Omental fat pad (tissue), 3 donors: ENCODE measurements at regions not wholly inside any gene's neighbourhood (a gene's known extent, or its start where the extent isn't known, plus 50 kb on each side); places are given as distances from the start of the nearest gene placed in this dataset.

Source experiments
- ATAC-seq: fragments of 150-250 bp; one replicate; pipeline ENCODE4 v1.9.1; 2016; ENCODE audit warnings: mild to moderate bottlenecking, moderate library complexity; ENCODE audit not compliant: low FRiP score
- DNase-seq: peaks from one replicate; pipeline ENCODE4 v3.0.0-alpha.2; 2019; ENCODE audit warnings: low spot score
- TF ChIP-seq, protein P1 (sequence below), 3 donors: fragments of 450-650 bp; IDR thresholded peaks; one replicate each; pipeline ENCODE4 v1.5.1; 2016 to 2017; ENCODE audit warnings: antibody characterized with exemption in 3 of 3, mild to moderate bottlenecking in 3 of 3, moderate library complexity in 2 of 3

DNA sequence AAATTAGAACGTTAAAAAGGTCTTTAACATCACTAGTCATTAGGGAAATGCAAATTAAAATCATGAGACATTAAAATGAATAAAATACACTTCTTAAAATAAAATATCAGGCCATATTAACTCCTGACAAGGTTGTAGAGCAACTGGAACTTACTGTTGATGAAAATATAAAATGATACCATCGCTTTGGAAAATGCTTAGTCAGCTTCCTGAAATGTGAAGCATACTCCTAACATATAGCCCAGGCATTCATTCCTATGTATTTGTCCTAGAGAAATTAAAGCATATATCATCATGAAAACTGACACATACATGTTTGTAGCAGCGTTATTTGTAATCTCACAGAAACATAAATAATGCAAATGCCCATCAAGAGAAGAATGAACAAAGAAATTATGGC is 211.5 kb upstream of the CHRM3 start:
- ATAC-seq, result no peak
- TF ChIP-seq, protein P1, sequence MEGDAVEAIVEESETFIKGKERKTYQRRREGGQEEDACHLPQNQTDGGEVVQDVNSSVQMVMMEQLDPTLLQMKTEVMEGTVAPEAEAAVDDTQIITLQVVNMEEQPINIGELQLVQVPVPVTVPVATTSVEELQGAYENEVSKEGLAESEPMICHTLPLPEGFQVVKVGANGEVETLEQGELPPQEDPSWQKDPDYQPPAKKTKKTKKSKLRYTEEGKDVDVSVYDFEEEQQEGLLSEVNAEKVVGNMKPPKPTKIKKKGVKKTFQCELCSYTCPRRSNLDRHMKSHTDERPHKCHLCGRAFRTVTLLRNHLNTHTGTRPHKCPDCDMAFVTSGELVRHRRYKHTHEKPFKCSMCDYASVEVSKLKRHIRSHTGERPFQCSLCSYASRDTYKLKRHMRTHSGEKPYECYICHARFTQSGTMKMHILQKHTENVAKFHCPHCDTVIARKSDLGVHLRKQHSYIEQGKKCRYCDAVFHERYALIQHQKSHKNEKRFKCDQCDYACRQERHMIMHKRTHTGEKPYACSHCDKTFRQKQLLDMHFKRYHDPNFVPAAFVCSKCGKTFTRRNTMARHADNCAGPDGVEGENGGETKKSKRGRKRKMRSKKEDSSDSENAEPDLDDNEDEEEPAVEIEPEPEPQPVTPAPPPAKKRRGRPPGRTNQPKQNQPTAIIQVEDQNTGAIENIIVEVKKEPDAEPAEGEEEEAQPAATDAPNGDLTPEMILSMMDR (IDR thresholded peaks at IDR 0.05), result no peak

DNA sequence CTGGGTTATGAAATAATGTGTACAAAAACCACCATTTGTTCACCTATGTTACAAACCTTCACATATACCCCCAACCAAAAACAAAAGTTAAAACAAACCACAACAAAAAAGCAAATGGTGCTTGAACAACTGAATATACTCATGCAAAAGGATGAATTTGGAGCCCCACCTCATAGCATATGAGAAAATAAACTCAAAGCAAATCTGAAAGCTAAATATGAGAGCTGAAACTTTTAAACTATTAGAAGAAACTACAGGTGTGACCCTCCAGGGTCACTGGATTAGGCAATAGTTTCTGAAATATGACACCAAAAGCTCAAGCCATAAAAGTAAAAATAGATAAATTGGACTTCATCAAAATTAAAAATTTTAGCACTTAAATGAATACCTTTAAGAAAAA is 215.5 kb upstream of the CHRM3 start:
- DNase-seq (no peak), ATAC-seq (no peak)
- TF ChIP-seq, protein P1 (IDR thresholded peaks at IDR 0.05), result no peak

More for the DNA sequence above, 211.5 kb upstream of the CHRM3 start:
- no peak for DNase-seq

DNA sequence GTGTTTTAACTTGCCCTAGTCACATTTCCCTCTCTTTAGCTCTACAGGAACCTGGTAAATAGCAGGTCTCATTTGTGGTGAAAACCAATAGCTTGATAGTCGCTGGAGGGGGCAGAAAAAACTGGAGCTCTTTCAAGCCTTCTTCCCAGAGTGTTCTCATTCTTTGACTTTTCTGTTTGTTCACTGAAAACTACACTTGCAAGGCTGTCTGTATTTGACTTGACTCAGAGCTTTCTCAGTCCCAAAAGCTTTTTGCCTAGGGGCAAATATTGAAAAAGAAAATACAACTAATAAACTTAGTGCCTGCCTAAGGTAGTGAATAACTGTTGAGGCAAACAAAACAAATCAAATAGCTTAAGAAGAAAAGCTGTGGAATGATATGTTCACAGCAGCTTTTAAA is 217.1 kb upstream of the CHRM3 start:
- ATAC-seq, result no peak
- DNase-seq, result no peak
- TF ChIP-seq, protein P1 (IDR thresholded peaks at IDR 0.05), result no peak

DNA sequence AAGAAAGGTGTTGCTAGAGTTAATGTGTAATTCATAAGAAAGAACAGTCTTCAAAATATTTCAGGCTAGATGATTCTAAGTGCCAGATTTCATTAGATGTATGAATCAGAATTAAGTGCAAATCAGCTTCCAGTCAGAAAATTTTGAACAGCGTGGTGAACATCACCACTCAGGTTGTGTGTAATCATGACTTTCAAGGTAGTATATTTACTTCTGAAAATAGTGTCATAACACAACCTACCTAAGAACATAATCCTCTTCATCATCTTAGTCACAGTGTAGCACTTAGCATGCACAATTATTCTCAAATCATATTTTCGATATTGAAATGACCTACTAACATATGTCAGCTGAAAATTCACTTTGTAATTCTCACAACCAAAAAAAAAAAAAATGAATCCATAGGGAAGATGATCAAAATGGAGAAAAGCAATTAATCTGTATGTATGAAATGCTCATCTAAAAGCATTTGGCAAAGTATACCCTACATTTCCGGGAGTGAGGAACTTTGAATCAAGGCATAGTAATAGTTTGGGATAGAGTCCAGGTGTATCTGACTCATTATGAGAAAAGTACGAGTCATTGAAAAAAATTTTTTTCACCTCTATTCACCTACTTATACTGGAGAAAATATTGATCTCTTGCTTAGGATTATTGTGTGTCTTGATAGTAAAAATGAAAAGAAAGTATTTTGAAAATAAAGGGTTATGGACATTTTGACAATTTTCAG is 221.8 kb upstream of the CHRM3 start:
- DNase-seq (no peak), ATAC-seq (no peak)
- TF ChIP-seq, protein P1 (IDR thresholded peaks at IDR 0.05), result no peak

DNA sequence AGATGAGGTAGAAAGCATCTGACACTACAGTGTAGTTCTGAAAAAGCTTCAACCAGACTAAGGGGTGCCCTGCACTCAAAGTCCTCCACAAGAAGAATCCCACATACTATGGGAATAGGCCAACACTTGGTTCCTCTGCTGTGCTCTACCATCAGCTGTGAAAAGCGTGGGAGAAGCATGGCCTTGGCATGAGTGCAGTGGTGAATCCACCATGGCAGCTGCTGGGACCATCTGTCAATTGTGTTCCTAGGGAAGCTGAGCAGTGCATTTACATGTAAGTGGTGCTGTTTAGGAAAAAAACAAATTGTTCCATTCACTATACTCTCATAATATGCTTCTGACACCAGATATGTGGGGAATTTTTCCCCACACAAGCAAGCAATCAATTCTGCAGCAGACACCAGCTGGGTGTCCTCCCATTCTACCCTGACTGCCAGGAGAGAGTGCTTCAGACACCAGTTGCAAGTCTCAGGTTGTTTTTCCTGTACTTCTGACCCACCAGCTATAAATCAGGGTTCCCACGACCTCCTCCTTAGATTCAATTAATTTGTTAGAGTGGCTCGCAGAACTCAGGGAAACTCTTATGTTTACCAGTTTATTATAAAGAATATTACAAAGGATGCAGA is 230.8 kb upstream of the CHRM3 start:
- no peak for ATAC-seq
- DNase-seq, result no peak
- TF ChIP-seq, protein P1 (IDR thresholded peaks at IDR 0.05), result no peak

DNA sequence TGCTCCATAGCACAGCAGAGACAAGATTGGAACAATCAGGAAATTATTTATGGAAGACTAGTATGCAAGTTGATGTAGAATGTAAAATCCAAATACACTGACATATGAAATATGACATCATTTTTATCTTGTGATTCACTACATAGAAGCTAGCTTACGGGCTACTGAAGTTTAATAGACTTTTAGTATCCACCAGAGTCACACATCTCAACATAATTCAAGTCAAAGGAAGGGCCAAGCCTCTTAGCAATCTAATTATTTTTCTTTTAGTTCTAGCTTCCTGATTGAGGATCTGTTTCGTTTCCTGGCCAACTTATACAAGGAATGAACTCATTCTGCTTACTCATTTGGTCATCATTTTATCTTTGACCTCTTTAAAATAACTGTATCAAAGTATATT is 234.4 kb upstream of the CHRM3 start:
- no peak for ATAC-seq
- DNase-seq, result no peak
- TF ChIP-seq, protein P1 (IDR thresholded peaks at IDR 0.05), result no peak

DNA sequence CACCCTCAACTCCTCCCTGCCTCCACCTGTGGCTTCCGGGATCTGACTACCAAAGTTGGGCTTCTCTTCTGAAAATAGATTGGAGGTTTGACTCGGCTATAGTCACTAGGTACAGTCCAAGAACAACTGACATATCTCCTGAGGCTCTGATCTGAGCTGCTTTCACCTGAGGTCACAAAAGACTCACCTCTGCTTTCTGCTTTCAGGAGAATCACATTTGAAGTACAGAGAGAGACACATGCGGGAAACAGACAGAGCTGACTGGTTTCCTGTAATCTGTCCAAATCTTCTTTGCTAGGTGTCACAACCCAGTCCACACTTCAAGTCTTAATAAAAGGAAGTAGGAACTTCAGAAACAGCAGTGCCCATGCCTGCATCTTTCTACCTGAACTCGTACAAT is 245.4 kb upstream of the CHRM3 start:
- ATAC-seq (no peak), DNase-seq (no peak)
- TF ChIP-seq, protein P1 (IDR thresholded peaks at IDR 0.05), result no peak
